ENCODE measurements at regions not wholly inside any gene's neighbourhood (a gene's known extent, or its start where the extent isn't known, plus 50 kb on each side); places are given as distances from the start of the nearest gene placed in this dataset.

DNA sequence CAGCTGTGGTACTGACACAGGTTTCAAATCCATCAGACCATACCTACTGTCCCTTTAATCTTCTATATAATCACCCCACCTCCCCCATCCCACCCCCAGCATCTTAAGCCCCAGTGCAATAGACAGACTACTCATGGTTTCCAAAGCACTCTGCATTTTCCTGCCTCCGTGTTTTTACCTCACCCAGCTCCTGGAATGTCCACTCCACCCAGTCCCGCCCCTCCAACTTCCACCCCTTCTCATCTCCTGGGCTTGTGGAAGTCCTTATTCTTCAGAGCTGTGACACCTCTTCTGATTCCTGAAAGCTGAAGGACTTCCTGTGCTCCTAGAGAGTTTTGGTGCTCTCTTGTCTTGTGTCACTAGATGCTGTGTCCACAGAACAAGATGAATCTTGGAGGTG lies 94.3 kb downstream of the EFNB1 start:
- H3K9me1 ChIP-seq (ENCODE audit: insufficient read depth, low read length): no peaks in the 10 kb centered on the region; the same call in 1 of the 2 replicates
- no peak overlapping the region for H4K5ac ChIP-seq (ENCODE audit: low read depth, low read length)
- peaks cover 23% of the 10 kb centered on the region for H3K27me3 ChIP-seq (ENCODE audit: control insufficient read depth, insufficient read depth, low read length)
- H3K14ac ChIP-seq (replicated peaks; ENCODE audit: low read depth, low read length): no peak overlapping the region
- no peak for DNase-seq
- no peaks in the 10 kb centered on the region for H3K36me3 ChIP-seq (ENCODE audit: control insufficient read depth, insufficient read depth, low read length)
- no peak overlapping the region for H3K4me2 ChIP-seq (ENCODE audit: low read depth, low read length)
- H3K18ac ChIP-seq (ENCODE audit: low read depth, low read length): no peak overlapping the region
- H2BK120ac ChIP-seq (ENCODE audit: low read depth, low read length): no peak overlapping the region
- no peak overlapping the region for H2BK15ac ChIP-seq (ENCODE audit: low read depth, low read length)
- H4K91ac ChIP-seq (ENCODE audit: insufficient read depth, low read depth, low read length): no peak overlapping the region
- no peak overlapping the region for H3K23ac ChIP-seq (ENCODE audit: low read depth, low read length)
- no peak overlapping the region for H2BK20ac ChIP-seq (ENCODE audit: low read depth, low read length)
- H4K20me1 ChIP-seq (ENCODE audit: insufficient read depth, low read length): no peaks in the 10 kb centered on the region
- dilution Hi-C loops (cut with HindIII; ENCODE audit: low sequenced_read_pairs, unreplicated experiment) (no loop called here), intact Hi-C loops (cut with micrococcal nuclease) (no loop called here), in situ Hi-C loops (cut with MboI; ENCODE audit: low sequenced_read_pairs) (no loop called here)
- H3K4me3 ChIP-seq (ENCODE audit: insufficient read depth, low read depth, low read length): no peak overlapping the region
- H3K4me1 ChIP-seq (ENCODE audit: control insufficient read depth, insufficient read depth, low read length): no peaks in the 10 kb centered on the region
- H2AFZ ChIP-seq (replicated peaks; ENCODE audit: low read length, poor library complexity): no peak overlapping the region
- H2AK9ac ChIP-seq (replicated peaks; ENCODE audit: low read depth, low read length, poor library complexity): no peak overlapping the region
- H4K8ac ChIP-seq (ENCODE audit: low read depth in 2 of 2, low read length in 2 of 2): no peak overlapping the region
- no peaks in the 10 kb centered on the region for H3K79me1 ChIP-seq (ENCODE audit: low read depth in 1 of 2, low read length in 2 of 2)
- ChIA-PET CTCF (no interaction called here), POLR2A (ENCODE audit: unreplicated experiment) (no interaction called here)
- H3K9me3 ChIP-seq (ENCODE audit: control insufficient read depth, insufficient read depth, low read length): no peaks in the 10 kb centered on the region
- no peak for ATAC-seq (ENCODE audit: low read depth)
- BruUV-seq (replicated peaks): no TSS peak
- no peak overlapping the region for H3K4ac ChIP-seq (ENCODE audit: low read depth, low read length)
- no peak overlapping the region for H2AK5ac ChIP-seq (ENCODE audit: low read depth, low read length)
- TF ChIP-seq, protein P1, sequence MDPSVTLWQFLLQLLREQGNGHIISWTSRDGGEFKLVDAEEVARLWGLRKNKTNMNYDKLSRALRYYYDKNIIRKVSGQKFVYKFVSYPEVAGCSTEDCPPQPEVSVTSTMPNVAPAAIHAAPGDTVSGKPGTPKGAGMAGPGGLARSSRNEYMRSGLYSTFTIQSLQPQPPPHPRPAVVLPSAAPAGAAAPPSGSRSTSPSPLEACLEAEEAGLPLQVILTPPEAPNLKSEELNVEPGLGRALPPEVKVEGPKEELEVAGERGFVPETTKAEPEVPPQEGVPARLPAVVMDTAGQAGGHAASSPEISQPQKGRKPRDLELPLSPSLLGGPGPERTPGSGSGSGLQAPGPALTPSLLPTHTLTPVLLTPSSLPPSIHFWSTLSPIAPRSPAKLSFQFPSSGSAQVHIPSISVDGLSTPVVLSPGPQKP (IDR thresholded peaks at IDR 0.05; ENCODE audit: borderline replicate concordance, low read depth, low read length): no peak
- TF ChIP-seq MXI1 (IDR thresholded peaks at IDR 0.05; ENCODE audit: borderline replicate concordance, low read depth, low read length) (no peak), SMC3 (IDR thresholded peaks at IDR 0.05; ENCODE audit: low read depth, low read length) (no peak), CHD1 (IDR thresholded peaks at IDR 0.05; ENCODE audit: low read depth, low read length) (no peak), FOS (IDR thresholded peaks at IDR 0.05; ENCODE audit: low read depth, low read length) (no peak), RFX5 (IDR thresholded peaks at IDR 0.05; ENCODE audit: low read depth, low read length) (no peak), POLR2A (IDR thresholded peaks at IDR 0.05; ENCODE audit: low read depth, low read length) (no peak), MAFK (IDR thresholded peaks at IDR 0.05; ENCODE audit: low read depth, low read length) (no peak)
- H3K56ac ChIP-seq (ENCODE audit: extremely low read depth, insufficient read depth, low read length): no peak overlapping the region
- no peak overlapping the region for H3K27ac ChIP-seq (ENCODE audit: insufficient read depth, low read length)
- WGBS, 2 experiments (ENCODE audit: extremely low coverage in 2 of 2, insufficient read length in 1 of 2): 50% methylated on average over 1 of the region's 2 CpGs; no CpG with 5 or more reads in 1 of the 2 experiments
- H3K9ac ChIP-seq (ENCODE audit: low read depth, low read length): no peak overlapping the region
- no peak overlapping the region for H2BK5ac ChIP-seq (ENCODE audit: low read depth, low read length, poor library complexity, severe bottlenecking)

Measured in IMR-90 (cell line).